GM19372 (cell line): ENCODE measurements at regions not wholly inside any gene's neighbourhood (a gene's known extent, or its start where the extent isn't known, plus 50 kb on each side); places are given as distances from the start of the nearest gene placed in this dataset.
"Not testable (repeated sequence)": the region's sequence is repeated elsewhere in the genome, so short reads cannot be mapped to it uniquely, and the experiment has no call there.

Experiments
- ATAC-seq: cut with Tn5 transposase; IDR thresholded peaks from one replicate; pipeline ENCODE4 v1.9.1; 2021; ENCODE audit warnings: mild to moderate bottlenecking, low read depth, moderate library complexity; ENCODE audit not compliant: unreplicated experiment

- ATAC-seq = peak; percentile 70
These were observed 208.4 kb downstream of the TPST1 start for GRCh38 chr7:66413379-66414114.

- no peak for ATAC-seq
These were observed 210.6 kb downstream of the TPST1 start for GRCh38 chr7:66415659-66416265.

- ATAC-seq = no peak
These were observed 210.1 kb upstream of the KCTD7 start for GRCh38 chr7:66418537-66418936.

- ATAC-seq = no peak
These were observed 209.5 kb upstream of the KCTD7 start for GRCh38 chr7:66419210-66419609.

DNA sequence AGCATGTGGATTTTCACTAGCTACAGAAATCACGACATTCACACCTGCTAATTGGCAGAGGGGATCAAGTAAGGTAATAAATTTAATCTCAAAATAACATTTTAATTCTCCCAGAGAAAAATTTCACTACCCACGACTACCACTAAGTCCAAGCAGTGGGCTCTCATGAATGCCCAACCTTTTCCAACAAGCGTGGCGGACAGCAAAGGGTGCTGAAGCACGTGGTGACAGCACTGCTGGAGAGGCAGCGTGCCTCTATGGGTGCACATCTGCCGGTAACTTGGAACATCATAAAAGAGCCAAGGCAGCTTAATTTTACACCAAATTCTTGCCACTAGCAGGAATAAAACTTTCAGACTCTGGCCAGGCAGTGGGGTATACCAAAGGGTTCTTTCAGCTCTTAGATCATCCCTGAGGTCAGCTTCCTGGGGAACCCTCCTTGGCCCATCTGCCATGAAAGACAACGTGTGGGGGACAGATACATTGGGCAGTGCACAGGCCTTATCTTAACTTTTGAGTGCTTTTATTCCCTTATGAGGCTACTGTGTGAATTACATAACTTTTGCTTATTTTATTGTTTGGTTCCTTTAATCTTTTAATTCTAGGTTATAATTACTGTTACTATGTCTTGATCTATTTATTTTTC, 206.7 kb upstream of the KCTD7 start:
- no peak for ATAC-seq

GRCh38 chr7:66423729-66424128, 205.0 kb upstream of the KCTD7 start:
- ATAC-seq = no peak

DNA sequence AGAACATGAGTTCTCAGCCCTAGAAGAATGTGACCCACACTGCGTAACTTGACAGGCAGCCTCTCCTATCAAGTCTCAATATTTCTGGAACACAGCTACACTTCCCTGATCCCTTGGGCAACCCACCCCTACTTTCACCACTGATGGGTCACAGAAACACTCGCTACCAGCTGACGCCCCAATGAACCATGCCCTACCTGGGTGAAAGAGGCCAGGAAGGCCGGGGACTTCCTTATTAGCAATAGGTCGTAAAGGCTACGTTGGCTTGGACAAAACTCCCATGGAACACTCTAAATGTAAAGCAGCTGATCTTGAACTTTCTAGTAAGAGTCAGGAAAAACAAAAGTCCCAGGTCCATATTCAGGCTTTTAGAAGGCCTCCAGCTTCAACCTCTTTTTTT, 202.3 kb upstream of the KCTD7 start:
- no peak for ATAC-seq

GRCh38 chr7:66426996-66427395, 201.7 kb upstream of the KCTD7 start:
- ATAC-seq = no peak

DNA sequence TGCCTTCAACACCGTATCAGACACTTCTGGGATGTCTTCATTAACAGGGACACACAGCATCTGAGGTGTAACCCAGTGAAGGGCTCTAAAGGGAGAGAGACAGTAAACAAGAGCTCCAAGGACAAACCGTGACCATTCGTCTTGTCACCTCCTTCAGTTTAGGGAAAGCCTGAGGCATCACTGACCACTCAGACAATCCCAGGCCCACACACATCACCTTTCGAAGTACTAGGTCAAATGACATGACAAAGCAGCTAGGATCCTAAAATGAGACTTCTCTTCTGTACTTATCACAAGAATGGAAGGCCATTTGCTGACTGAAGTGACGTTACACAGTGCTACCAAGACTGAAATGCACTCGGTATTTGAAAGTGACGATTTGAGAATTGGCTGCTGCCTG, 200.7 kb upstream of the KCTD7 start:
- ATAC-seq = no peak

DNA sequence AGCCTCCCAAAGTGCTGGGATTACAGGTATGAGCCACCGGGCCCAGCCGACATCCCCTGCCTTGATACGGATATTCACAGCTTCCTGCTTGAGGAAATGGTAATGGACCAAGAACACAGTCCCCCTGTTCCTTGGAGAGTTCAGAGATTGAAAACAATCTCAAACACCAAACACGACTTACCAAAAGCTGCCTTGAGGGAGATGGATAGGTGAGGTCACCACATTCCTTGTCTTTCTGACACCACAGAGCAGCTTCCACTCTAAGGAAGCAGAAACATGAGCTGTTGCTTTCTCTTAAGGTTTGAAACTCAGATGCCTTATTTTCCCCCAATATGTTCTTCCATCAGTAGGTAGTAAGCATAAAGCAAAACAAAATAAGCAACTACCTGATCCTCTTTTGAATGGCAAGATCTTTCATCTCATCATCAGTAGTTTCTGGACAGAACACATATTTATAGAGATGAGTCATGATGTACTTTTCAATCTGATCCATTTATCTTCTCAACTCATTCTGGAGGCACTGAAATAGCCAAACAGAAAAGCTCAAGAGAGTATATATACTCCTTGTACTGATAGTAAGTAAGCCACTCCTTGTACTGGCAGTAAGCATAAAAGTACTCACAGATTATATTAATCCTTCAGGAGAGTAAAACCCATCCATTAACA, 199.1 kb upstream of the KCTD7 start:
- ATAC-seq = no peak

- ATAC-seq = no peak
These were observed 198.5 kb upstream of the KCTD7 start for GRCh38 chr7:66430164-66430545.

DNA sequence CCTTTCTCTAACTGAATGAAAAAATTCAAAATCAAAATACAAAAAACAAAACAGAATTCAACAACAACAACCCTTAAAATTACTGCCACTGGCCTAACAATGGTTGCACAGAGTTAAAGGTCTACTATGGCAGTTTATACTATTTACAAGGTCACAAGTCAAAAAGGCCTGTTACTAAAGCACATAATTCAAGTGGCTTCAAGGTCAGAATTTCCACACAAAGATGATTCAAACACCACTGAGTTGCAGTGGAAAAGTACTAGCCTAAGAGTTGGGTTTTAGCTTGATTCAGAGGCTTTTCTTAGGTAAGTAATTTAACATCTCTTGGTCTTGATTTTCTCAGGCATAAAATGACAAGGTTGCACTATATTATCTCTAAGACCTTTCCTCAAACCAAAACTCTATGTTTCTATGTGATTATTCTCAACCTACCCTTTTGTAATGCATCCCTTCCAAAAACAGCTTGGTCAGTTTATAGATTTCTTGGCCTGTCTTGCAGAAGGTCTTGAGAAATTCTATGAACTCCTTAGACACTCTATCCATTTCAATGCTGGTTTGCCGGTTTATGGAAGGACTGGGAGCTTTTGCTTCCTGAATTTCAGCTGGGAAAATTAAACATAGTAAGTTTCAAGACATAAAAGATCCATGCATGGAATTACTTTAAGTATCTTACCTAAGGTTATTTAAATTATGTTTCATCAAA, 189.8 kb upstream of the KCTD7 start:
- not testable (repeated sequence) for ATAC-seq

DNA sequence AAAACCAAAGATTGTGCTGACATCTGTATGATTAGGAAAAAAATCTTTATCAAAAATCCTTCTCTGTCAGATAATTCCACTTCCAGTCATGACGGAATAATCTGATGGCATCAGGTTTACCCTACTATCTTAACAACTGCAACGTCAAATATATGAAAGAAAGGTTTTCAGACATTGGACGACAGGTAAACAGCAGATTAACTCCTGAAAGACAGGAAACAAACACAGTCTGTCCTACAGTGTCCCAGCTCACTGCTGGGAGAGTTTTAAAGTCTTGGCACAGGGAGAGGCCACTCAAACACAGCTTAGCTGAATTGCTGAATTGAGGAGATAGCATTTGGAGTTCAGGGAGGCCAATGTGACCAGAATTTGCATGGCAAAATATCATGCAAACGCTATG, 186.3 kb upstream of the KCTD7 start:
- ATAC-seq = no peak

DNA sequence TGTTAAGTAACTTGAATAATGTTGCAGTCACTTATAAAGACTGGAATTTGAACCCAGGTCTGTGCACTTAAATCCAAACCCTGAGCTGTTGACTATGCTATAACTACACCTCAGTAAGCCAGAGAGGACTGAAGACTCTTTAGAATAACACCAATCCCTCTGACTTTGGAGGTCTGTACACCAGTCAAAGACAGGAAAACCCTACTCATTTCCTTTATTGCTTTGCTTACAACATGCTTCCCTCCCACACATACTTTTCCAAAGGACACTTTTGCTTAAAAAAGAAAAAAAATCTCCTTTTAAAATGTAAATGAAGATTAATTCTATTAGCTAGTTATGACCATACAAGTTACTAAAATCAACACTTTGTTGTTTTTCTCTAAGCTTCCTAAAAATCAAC, 184.7 kb upstream of the KCTD7 start:
- ATAC-seq = no peak

DNA sequence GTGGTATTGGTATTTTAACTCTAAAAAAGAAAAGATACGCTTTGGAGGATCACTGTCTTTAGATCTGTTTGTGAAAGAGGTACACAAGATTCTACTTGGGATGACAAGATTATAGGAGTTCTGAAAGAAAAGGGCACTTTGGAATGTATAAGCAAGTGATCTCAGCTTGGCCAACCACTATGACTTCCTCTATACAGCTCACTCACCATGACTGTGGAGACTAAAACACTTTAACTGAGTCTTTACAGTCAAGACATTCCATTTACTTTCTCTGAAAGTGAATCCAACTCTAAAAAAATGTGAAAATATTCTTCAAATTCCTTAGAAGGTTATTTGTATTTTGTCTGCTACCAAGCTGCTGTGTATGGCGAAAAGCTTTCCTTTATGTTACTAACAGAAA, 181.7 kb upstream of the KCTD7 start:
- ATAC-seq = not testable (repeated sequence)

DNA sequence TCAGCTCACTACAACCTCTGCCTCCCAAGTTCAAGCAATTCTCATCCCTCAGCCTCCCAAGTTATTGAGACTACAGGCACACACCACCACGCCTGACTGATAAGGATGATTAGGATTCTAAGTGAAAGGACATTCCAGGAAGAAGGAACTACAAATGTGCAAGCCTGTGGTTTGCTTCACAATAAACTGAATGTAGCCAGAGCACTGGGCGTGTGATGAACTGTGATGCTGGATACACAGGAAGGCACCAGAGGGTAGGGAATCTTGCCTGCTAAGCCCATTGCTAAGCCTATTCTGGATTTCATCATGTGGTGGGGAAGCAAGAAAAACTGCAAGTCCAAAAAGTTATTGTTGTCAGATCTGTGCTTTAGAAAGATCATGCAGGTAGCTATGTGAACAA, 177.9 kb upstream of the KCTD7 start:
- ATAC-seq = not testable (repeated sequence)

DNA sequence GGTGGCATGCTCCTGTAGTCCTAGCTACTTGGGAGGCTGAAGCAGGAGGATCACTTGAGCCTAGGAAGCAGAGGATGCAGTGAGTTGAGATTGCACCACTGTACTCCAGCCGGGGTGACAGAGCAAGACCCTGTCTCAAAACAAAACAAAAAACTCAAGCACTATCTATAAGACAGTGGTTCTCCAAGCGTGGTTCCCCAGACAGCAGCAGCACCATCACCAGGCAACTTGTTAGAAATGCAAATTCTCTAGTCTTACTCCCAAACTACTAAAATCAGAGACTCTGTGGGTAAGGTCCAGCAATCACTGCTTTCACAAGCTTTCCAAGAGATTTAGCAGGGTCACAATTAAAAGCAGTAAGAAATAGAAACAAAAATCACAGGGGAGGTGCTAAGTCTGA, 177.0 kb upstream of the KCTD7 start:
- not testable (repeated sequence) for ATAC-seq

DNA sequence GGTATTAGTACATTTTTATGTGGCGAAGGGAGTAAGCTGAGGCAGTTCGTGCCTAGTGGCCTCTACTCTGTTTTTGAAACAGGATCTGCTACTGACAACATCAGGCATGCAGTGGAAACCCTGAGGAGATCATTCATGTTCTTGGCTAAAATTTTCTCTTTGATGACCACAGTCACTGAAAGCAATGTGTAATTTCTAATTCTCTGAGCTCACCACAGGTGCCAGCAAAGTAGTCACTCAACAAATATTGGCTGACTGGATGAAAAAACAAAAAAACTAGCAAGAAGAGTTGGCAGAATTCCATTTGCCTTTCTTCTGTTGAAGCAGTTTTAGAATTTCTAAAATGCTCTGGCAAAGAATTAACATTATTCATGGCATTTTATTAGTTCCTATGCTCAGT, 176.5 kb upstream of the KCTD7 start:
- no peak for ATAC-seq

DNA sequence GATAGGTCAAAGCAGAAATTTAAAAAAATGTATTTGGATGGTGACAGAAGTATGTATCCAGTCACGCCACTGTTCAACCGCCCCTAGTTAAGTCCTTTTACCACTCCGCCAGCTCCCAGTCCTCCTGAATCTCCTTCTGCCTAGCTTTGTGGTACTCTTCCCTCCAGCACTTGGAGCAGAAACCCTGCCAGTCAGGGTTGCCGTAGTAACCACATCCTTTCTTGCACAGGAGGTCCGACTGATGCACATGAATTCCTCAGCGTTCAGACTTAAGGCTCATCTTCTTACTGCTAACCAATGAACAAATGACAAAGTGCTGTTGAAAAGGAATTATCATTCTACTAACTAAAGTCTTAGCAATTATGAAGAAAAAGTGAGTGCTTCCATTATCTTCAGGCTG, 175.3 kb upstream of the KCTD7 start:
- no peak for ATAC-seq

DNA sequence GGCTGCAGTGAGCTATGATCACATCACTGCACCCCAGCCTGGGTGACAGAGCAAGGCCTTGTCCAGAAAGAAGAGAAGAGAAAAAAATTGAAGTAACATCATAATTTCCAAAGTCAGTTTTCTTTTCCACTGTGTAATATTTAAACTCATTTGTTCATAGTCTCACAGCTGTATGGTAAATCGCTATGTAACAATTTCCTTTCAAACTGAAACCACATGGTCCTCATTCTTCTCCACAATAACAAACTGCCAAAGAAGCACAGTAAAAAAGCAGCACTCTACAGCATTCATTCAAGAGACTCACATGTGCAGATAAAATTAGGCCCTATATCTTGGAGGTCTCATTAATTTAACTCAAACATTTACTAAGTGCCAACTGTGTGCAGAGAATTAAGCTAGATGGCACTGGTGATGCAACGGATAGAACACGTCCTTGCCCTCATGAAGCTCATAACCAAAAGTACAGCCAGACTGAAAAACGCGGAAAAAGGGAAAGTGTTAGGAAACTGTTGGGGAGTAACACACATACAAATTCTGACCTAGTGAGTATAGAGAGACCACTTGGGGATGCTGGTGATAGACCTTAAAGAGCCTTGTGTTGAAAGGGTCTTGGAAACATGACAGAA, 174.0 kb upstream of the KCTD7 start:
- ATAC-seq = no peak
